ENCODE measurements at regions not wholly inside any gene's neighbourhood (a gene's known extent, or its start where the extent isn't known, plus 50 kb on each side); places are given as distances from the start of the nearest gene placed in this dataset.

DNA sequence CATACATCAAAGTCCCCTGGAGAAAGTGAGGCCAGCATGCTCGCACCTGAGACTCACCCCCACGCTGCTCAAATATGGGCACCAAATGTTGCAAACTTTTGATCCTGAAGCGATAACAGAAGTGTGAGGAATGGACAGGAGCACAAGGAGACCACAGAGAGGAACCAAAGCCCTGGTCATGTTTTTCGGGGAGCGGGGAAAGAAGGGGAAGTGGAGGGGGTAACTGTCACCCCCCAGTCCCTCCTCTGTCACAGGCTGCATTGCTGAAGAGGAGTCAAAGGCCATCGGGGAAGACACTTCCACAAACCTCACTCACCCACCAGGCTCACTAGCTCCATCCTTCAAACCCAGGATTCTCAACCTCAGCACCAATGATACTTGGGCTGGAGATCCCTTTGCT lies 182.4 kb downstream of the UACA start:
- no peak for DNase-seq
- H3K27me3 ChIP-seq: no peaks in the 10 kb centered on the region
- WGBS, 3 donors: 93 to 94% (median 94%) methylated on average over 6 of the region's 6 CpGs
- no peak overlapping the region for H3K27ac ChIP-seq
- no peak overlapping the region for H3K4me3 ChIP-seq
- H3K36me3 ChIP-seq: no peaks in the 10 kb centered on the region
- H3K9me3 ChIP-seq: no peaks in the 10 kb centered on the region
- H3K4me1 ChIP-seq (ENCODE audit: insufficient read depth): no peaks in the 10 kb centered on the region
- intact Hi-C loops (cut with DNase I): no loop called here
- TF ChIP-seq, protein P1, sequence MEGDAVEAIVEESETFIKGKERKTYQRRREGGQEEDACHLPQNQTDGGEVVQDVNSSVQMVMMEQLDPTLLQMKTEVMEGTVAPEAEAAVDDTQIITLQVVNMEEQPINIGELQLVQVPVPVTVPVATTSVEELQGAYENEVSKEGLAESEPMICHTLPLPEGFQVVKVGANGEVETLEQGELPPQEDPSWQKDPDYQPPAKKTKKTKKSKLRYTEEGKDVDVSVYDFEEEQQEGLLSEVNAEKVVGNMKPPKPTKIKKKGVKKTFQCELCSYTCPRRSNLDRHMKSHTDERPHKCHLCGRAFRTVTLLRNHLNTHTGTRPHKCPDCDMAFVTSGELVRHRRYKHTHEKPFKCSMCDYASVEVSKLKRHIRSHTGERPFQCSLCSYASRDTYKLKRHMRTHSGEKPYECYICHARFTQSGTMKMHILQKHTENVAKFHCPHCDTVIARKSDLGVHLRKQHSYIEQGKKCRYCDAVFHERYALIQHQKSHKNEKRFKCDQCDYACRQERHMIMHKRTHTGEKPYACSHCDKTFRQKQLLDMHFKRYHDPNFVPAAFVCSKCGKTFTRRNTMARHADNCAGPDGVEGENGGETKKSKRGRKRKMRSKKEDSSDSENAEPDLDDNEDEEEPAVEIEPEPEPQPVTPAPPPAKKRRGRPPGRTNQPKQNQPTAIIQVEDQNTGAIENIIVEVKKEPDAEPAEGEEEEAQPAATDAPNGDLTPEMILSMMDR (IDR thresholded peaks at IDR 0.05): no peak
- TF ChIP-seq EP300 (IDR thresholded peaks at IDR 0.05) (no peak), POLR2A (IDR thresholded peaks at IDR 0.05) (no peak)

DNA sequence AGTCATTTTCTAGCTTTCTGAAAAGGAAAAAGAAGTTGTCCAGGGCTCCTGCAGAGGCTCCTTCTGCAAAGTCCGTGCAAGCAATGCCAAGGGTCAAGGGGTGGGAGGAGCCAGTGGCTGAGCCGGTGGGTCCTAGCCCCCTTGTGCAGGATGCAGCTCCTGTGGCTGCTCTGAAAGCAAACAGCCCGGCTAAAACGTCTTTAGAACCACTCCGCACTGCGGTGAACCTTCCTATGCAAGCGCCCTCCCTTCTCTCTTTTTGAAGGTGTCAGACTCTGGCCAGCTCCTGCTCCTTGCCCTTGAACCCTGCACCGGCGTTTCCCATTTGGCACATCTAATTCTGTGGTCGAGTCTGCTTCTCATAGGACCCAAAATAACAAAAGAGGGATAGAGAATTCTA lies 183.1 kb downstream of the UACA start:
- no peak for DNase-seq
- H3K4me3 ChIP-seq: no peak overlapping the region
- H3K27me3 ChIP-seq: no peaks in the 10 kb centered on the region
- intact Hi-C loops (cut with DNase I): no loop called here
- 21 to 36% (median 24%) methylated on average over 10 of the region's 10 CpGs for WGBS, 3 donors
- no peaks in the 10 kb centered on the region for H3K9me3 ChIP-seq
- H3K4me1 ChIP-seq (ENCODE audit: insufficient read depth): no peaks in the 10 kb centered on the region
- H3K36me3 ChIP-seq: no peaks in the 10 kb centered on the region
- H3K27ac ChIP-seq: no peak overlapping the region
- TF ChIP-seq POLR2A (IDR thresholded peaks at IDR 0.05) (no peak), EP300 (IDR thresholded peaks at IDR 0.05) (no peak)
- TF ChIP-seq, protein P1 (IDR thresholded peaks at IDR 0.05): no peak

DNA sequence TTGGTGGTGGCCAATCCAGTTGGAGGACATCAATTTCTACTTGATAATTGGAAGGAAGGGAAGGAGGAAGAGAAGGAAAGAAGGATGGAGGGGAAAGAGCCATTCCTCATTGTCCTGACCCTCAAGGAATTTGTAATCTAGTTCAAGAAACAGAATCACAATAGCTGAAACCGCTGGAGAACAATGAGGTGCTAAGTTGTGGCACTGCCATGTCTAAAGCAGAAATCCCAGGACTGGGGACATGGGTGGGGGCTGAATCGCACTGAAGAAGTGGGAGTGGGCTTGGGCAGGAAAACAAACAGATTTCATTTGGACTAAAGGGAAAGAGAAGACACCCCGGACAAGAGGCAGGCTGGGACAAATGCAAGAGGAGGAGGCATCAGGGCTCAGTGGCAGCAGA lies 183.6 kb downstream of the UACA start:
- intact Hi-C loops (cut with DNase I): loop anchor here in 2 of 4 donors (10.0 kb wide), 1 partner anchor 55 kb away; no protein-coding TSS in a partner anchor
- no peaks in the 10 kb centered on the region for H3K36me3 ChIP-seq
- WGBS, 3 donors: 81 to 90% (median 81%) methylated on average over 3 of the region's 3 CpGs
- no peaks in the 10 kb centered on the region for H3K4me1 ChIP-seq (ENCODE audit: insufficient read depth)
- TF ChIP-seq, protein P1 (IDR thresholded peaks at IDR 0.05): no peak
- TF ChIP-seq EP300 (IDR thresholded peaks at IDR 0.05): no peak
- TF ChIP-seq POLR2A (IDR thresholded peaks at IDR 0.05): no peak
- no peaks in the 10 kb centered on the region for H3K27me3 ChIP-seq
- no peaks in the 10 kb centered on the region for H3K9me3 ChIP-seq
- no peak for DNase-seq
- no peak overlapping the region for H3K27ac ChIP-seq
- H3K4me3 ChIP-seq: no peak overlapping the region

GRCh38 chr15:70578196-70578595 lies 185.2 kb downstream of the UACA start:
- Histone ChIP-seq H3K4me1 (ENCODE audit: insufficient read depth) (no peaks in the 10 kb centered on the region), H3K36me3 (no peaks in the 10 kb centered on the region), H3K4me3 (no peak overlapping the region), H3K27ac (no peak overlapping the region), H3K9me3 (no peaks in the 10 kb centered on the region), H3K27me3 (no peaks in the 10 kb centered on the region)
- intact Hi-C loops (cut with DNase I): loop anchor here in 2 of 4 donors (10.0 kb wide), 1 partner anchor 57 kb away; no protein-coding TSS in a partner anchor
- DNase-seq: no peak
- 95 to 96% (median 95%) methylated on average over 10 of the region's 10 CpGs for WGBS, 3 donors
- TF ChIP-seq EP300 (IDR thresholded peaks at IDR 0.05) (no peak), POLR2A (IDR thresholded peaks at IDR 0.05) (no peak)
- TF ChIP-seq, protein P1 (IDR thresholded peaks at IDR 0.05): no peak
